Fibroblast of skin of scalp (primary cell): ENCODE measurements at regions not wholly inside any gene's neighbourhood (a gene's known extent, or its start where the extent isn't known, plus 50 kb on each side); places are given as distances from the start of the nearest gene placed in this dataset.

Experiments used
- DNase-seq: peaks from one replicate; pipeline ENCODE4 v3.0.0-alpha.2; 2013

- DNase-seq = no peak
These were observed 77.3 kb upstream of the NR2F2 start for GRCh38 chr15:96253006-96253747.

GRCh38 chr15:96254173-96254572 lies 76.3 kb upstream of the NR2F2 start:
- DNase-seq = no peak

- DNase-seq = no peak
These were observed 74.9 kb upstream of the NR2F2 start for GRCh38 chr15:96255599-96255998.

- DNase-seq = no peak
These were observed 68.9 kb upstream of the NR2F2 start for GRCh38 chr15:96261575-96262034.

GRCh38 chr15:96262097-96262496 lies 68.4 kb upstream of the NR2F2 start:
- no peak for DNase-seq

- DNase-seq = no peak
These were observed 67.7 kb upstream of the NR2F2 start for GRCh38 chr15:96262549-96263489.

GRCh38 chr15:96264351-96264798 lies 66.1 kb upstream of the NR2F2 start:
- DNase-seq = no peak

GRCh38 chr15:96264801-96265515 lies 65.5 kb upstream of the NR2F2 start:
- peak; percentile 36 for DNase-seq

- no peak for DNase-seq
These were observed 64.0 kb upstream of the NR2F2 start for GRCh38 chr15:96266456-96266855.

GRCh38 chr15:96267463-96267862 lies 63.0 kb upstream of the NR2F2 start:
- DNase-seq = no peak

- peak; percentile 29 for DNase-seq
These were observed 61.9 kb upstream of the NR2F2 start for GRCh38 chr15:96268442-96269204.

- DNase-seq = no peak
These were observed 59.8 kb upstream of the NR2F2 start for GRCh38 chr15:96270581-96271172.

- DNase-seq = no peak
These were observed 58.1 kb upstream of the NR2F2 start for GRCh38 chr15:96272427-96272826.

GRCh38 chr15:96273317-96274086 lies 57.0 kb upstream of the NR2F2 start:
- DNase-seq = peak; percentile 90

- DNase-seq = no peak
These were observed 56.4 kb upstream of the NR2F2 start for GRCh38 chr15:96274087-96274440.

- peak; percentile 56 for DNase-seq
These were observed 55.8 kb upstream of the NR2F2 start for GRCh38 chr15:96274698-96275097.

- DNase-seq = peak; percentile 81
These were observed 53.9 kb upstream of the NR2F2 start for GRCh38 chr15:96276438-96277210.
